NT2/D1 (cell line): ENCODE measurements at regions not wholly inside any gene's neighbourhood (a gene's known extent, or its start where the extent isn't known, plus 50 kb on each side); places are given as distances from the start of the nearest gene placed in this dataset.

Source experiments
- DNase-seq: peaks from one replicate; pipeline ENCODE4 v3.0.0-alpha.2; 2011; ENCODE audit warnings: low read depth, low spot score
- H3K27me3 ChIP-seq: 2 replicates; pipeline ENCODE4 v1.6.0; 2011; ENCODE audit warnings: mild to moderate bottlenecking; ENCODE audit not compliant: insufficient read length, insufficient read depth
- H3K36me3 ChIP-seq: 2 replicates; pipeline ENCODE4 v1.6.1; 2011; ENCODE audit warnings: mild to moderate bottlenecking, low read length, mixed read lengths; ENCODE audit not compliant: insufficient read depth, insufficient read length
- H3K4me1 ChIP-seq: 2 replicates; pipeline ENCODE4 v1.5.1; 2011; ENCODE audit not compliant: insufficient read depth, insufficient read length
- H3K4me3 ChIP-seq: 2 replicates; pipeline ENCODE4 v1.5.1; 2011; ENCODE audit warnings: low read depth; ENCODE audit not compliant: insufficient read length
- H3K9ac ChIP-seq: 2 replicates; pipeline ENCODE4 v1.6.0; 2011; ENCODE audit warnings: low read depth; ENCODE audit not compliant: insufficient read length
- H3K9me3 ChIP-seq: 2 replicates; pipeline ENCODE4 v1.5.1; 2011; ENCODE audit warnings: mild to moderate bottlenecking, low read length; ENCODE audit not compliant: insufficient read depth
- SUZ12 ChIP-seq: IDR thresholded peaks from 2 replicates; pipeline ENCODE4 v1.6.1; 2011; ENCODE audit not compliant: insufficient read length, insufficient read depth; ENCODE audit errors: extremely low read depth
- YY1 ChIP-seq: IDR thresholded peaks from 2 replicates; pipeline ENCODE4 v1.6.1; 2011; ENCODE audit not compliant: insufficient read length, insufficient read depth
- ZNF274 ChIP-seq: IDR thresholded peaks from 2 replicates; pipeline ENCODE4 v1.6.1; 2011; ENCODE audit warnings: mild to moderate bottlenecking, low read depth, low read length

DNA sequence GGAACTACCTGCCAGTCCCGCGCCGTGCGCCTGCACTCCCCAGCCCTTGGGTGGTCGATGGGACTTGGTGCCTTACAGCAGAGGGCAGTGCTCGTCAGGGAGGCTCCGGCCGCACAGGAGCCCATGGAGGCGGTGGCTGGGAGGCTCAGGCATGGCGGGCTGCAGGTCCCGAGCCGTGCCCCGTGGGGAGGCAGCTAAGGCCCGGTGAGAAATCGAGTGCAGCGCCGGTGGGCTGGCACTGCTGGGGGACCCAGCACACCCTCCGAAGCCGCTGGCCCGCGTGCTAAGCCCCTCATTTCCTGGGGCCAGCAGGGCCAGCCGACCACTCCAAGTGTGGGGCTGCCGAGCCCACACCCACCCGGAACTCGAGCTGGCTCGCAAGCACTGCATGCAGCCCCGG lies 580.2 kb downstream of the ZIC1 start:
- Histone ChIP-seq H3K9me3 (peaks cover 7% of the 10 kb centered on the region; the same call in 1 of the 2 replicates), H3K27me3 (no peaks in the 10 kb centered on the region), H3K4me3 (no peak overlapping the region), H3K36me3 (no peaks in the 10 kb centered on the region), H3K4me1 (no peaks in the 10 kb centered on the region), H3K9ac (no peak overlapping the region)
- TF ChIP-seq YY1 (no peak), SUZ12 (no peak), ZNF274 (no peak)
- no peak for DNase-seq

DNA sequence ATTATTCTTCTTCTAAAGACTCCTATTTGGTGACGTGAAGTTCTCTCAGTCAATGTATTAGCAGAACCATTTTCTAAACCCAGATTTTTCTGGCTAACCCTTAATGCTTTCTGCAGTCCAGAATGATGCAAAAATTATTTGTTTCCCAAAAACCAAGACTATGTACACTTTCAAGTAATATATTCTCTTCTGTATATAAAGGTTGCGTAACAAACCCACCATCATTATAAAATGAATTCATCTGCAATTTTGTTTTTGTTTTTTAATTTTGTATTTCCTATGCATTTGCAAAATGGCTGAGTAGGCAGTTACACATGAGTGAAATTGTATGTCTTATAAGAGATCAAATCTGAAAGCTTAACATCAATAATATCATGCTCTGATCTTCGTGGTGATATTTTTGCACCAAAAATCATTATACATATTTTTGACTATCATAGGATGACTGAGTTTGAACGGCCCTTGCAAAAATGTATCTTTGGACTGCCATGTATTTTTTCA lies 593.6 kb downstream of the ZIC1 start:
- Histone ChIP-seq H3K4me3 (no peak overlapping the region), H3K9me3 (no peaks in the 10 kb centered on the region), H3K36me3 (no peaks in the 10 kb centered on the region), H3K4me1 (no peaks in the 10 kb centered on the region), H3K9ac (no peak overlapping the region), H3K27me3 (no peaks in the 10 kb centered on the region)
- DNase-seq: no peak
- no peak for TF ChIP-seq ZNF274
- TF ChIP-seq YY1: no peak
- no peak for TF ChIP-seq SUZ12

DNA sequence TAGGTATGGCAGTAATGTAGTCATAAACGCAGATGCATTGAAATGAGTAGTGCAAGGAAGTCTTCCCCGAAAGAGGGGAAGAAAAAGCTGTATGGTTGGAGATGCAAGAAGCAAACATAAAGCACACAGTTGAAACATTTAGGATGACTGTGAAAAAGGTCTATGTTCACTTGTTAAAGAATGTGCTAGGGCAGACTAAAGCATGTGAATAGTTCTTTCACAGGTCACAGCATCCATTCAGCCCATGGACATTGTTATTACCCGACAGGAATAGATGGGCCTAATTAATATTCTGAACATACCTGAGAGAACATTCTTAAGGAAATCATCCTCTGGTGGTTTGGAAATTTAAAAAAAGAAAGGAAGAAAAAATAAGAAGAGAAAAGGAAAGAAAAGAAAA lies 595.2 kb downstream of the ZIC1 start:
- Histone ChIP-seq H3K9me3 (no peaks in the 10 kb centered on the region), H3K4me1 (no peaks in the 10 kb centered on the region), H3K36me3 (no peaks in the 10 kb centered on the region), H3K27me3 (no peaks in the 10 kb centered on the region), H3K9ac (no peak overlapping the region), H3K4me3 (no peak overlapping the region)
- DNase-seq: no peak
- no peak for TF ChIP-seq YY1
- no peak for TF ChIP-seq ZNF274
- no peak for TF ChIP-seq SUZ12

DNA sequence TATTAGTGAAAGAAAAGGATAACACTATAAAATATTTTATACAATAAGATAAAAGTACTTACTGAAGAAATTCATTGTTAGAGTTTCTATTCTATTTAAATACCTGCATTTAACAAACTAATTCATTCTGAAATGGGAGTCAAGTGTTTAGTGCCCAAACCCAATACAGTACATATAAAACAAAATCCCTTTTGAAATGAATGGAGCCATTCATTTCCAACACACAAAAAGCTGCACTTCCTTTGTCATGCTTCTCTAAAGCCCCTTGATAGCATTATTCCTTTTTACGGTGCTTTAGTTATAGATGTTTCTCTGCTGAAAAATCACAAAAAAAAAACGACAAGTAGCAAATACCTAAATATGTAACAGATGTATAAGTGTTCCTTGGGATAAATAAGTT lies 596.3 kb downstream of the ZIC1 start:
- TF ChIP-seq YY1 (no peak), SUZ12 (no peak), ZNF274 (no peak)
- Histone ChIP-seq H3K9me3 (no peaks in the 10 kb centered on the region), H3K4me3 (no peak overlapping the region), H3K27me3 (no peaks in the 10 kb centered on the region), H3K36me3 (no peaks in the 10 kb centered on the region), H3K9ac (no peak overlapping the region), H3K4me1 (no peaks in the 10 kb centered on the region)
- DNase-seq: no peak

DNA sequence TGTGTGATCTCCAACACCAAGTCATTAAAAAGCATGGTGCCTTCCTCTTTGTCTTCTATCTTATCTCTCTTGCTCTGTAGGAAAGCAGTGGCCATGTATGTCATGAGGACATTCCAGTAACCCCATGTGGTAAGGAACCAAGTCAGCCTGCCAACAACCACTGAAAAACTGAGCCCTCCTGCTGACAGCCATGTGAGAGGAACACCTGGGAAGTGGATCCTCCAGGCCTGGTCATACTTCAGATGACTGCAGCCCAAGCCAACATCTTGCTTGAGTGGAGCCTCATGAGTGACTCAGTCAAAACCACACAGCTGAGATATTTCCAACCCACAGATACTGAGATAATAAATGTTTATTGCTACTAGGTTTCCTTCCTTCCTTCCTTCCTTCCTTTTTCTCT lies 597.3 kb downstream of the ZIC1 start:
- no peaks in the 10 kb centered on the region for H3K9me3 ChIP-seq
- DNase-seq: no peak
- no peak for TF ChIP-seq YY1
- TF ChIP-seq SUZ12: no peak
- no peak for TF ChIP-seq ZNF274
- no peak overlapping the region for H3K4me3 ChIP-seq
- no peaks in the 10 kb centered on the region for H3K36me3 ChIP-seq
- no peaks in the 10 kb centered on the region for H3K4me1 ChIP-seq
- H3K27me3 ChIP-seq: no peaks in the 10 kb centered on the region
- H3K9ac ChIP-seq: no peak overlapping the region

DNA sequence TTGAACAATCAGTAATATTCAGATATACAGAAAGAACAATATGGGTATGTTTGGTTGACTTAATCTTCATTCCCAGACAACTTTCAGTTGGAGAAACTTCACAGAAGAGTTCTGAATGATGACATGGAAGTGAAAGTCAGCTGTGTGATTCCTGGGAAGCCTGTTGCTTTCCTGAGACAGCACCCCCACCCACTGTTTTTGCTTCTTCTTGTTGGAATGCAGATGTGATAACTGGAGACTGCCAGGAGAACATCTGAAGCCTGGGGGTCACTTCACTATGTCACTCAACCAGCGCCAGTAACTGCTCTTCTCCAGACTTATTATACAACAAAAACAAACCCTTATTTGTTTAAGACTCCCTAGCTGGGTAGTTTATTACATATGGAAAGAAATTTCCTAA lies 599.4 kb downstream of the ZIC1 start:
- TF ChIP-seq YY1: no peak
- no peak for TF ChIP-seq SUZ12
- TF ChIP-seq ZNF274: no peak
- H3K4me1 ChIP-seq: no peaks in the 10 kb centered on the region
- H3K9me3 ChIP-seq: no peaks in the 10 kb centered on the region
- H3K9ac ChIP-seq: no peak overlapping the region
- H3K4me3 ChIP-seq: no peak overlapping the region
- DNase-seq: no peak
- no peaks in the 10 kb centered on the region for H3K36me3 ChIP-seq
- H3K27me3 ChIP-seq: no peaks in the 10 kb centered on the region

DNA sequence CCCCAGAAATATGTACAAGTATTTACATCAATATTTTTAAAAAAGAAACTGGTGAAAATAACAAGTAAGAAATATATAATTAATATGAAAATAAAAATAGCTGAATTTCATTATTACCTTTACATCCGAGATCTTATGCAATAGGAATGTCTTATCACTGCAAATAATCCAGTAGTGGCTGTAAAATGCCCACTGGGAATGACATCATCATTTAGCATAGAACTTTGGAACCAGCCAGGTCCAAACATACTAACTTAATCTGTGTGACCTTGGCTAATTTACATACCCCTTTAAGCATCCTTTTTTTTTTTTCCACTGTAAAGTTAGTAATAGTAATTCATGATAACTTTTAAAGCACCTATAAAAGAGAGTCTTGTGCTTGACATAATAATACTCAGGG lies 611.7 kb downstream of the ZIC1 start:
- DNase-seq: no peak
- no peak overlapping the region for H3K9ac ChIP-seq
- H3K4me3 ChIP-seq: no peak overlapping the region
- H3K36me3 ChIP-seq: no peaks in the 10 kb centered on the region
- H3K4me1 ChIP-seq: no peaks in the 10 kb centered on the region
- H3K27me3 ChIP-seq: no peaks in the 10 kb centered on the region
- H3K9me3 ChIP-seq: no peaks in the 10 kb centered on the region
- TF ChIP-seq ZNF274 (no peak), SUZ12 (no peak), YY1 (no peak)

DNA sequence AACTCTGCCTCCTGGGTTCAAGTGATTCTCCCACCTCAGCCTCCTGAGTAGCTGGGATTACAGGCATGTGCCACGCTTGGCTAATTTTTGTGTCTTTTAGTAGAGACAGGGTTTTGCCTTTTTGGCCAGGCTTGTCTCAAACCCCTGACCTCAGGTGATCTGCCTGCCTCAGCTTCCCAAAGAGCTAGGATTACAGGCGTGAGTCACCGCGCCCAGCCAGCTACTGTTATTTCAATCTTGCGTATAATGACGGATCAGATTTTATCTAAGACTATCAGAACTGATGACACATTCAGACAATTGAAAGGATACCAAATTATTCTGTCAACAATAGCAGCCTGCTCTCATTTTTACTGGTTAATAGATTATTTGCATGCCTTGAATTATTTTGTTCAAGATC lies 612.2 kb downstream of the ZIC1 start:
- H3K4me1 ChIP-seq: no peaks in the 10 kb centered on the region
- H3K9ac ChIP-seq: no peak overlapping the region
- no peaks in the 10 kb centered on the region for H3K36me3 ChIP-seq
- DNase-seq: no peak
- H3K4me3 ChIP-seq: no peak overlapping the region
- H3K27me3 ChIP-seq: no peaks in the 10 kb centered on the region
- no peak for TF ChIP-seq SUZ12
- H3K9me3 ChIP-seq: no peaks in the 10 kb centered on the region
